T47D (cell line): ENCODE measurements at regions not wholly inside any gene's neighbourhood (a gene's known extent, or its start where the extent isn't known, plus 50 kb on each side); places are given as distances from the start of the nearest gene placed in this dataset.

Experiments
- DNase-seq, 2 experiments: peaks; one replicate each; pipeline versions ENCODE4 v3.0.0 to v3.0.0-alpha.2; 2011 to 2012; ENCODE audit warnings: low read depth in 1 of 2, low spot score in 1 of 2
- JUND ChIP-seq: IDR thresholded peaks from 2 replicates; pipeline ENCODE4 v1.6.1; 2012; ENCODE audit warnings: low read depth
- in situ Hi-C: cut with HindIII; loops from 2 replicates; pipeline ENCODE4 v1.10.0; 2016; ENCODE audit warnings: low sequenced_read_pairs, low pct_unique_long_range_greater_than_20kb

GRCh38 chr5:110167384-110167783, 477.7 kb downstream of the MAN2A1 start:
- TF ChIP-seq JUND = no peak
- DNase-seq = no peak
- in situ Hi-C loops = no loop called here

GRCh38 chr5:110169461-110169860, 479.7 kb downstream of the MAN2A1 start:
- TF ChIP-seq JUND = no peak
- in situ Hi-C loops = no loop called here
- DNase-seq = no peak

GRCh38 chr5:110177729-110178128, 488.0 kb downstream of the MAN2A1 start:
- no peak for TF ChIP-seq JUND
- DNase-seq = no peak
- in situ Hi-C loops = no loop called here

DNA sequence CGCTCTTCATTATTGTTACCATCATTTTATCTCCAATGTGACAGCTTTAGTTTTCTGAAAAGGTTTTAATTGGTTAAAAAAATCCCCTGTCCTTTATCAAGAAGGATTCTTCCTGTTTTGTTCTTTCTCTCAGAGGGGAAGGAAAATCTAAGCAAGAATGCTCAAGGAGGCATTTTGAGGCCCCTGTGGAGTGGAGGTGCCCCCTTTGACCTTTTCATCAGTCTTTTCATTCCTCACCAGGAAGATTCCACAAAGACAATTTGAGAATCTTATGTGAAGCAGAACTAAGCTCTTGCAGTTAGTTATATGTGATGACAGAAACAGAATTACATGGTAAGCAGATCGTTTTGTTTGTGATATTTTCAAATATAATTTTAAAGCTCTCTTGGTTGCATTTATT, 489.6 kb downstream of the MAN2A1 start:
- TF ChIP-seq JUND = no peak
- DNase-seq = no peak
- in situ Hi-C loops = no loop called here

GRCh38 chr5:110194191-110194590, 504.5 kb downstream of the MAN2A1 start:
- DNase-seq = no peak
- in situ Hi-C loops = no loop called here
- TF ChIP-seq JUND = no peak

- no peak for DNase-seq
- no peak for TF ChIP-seq JUND
- in situ Hi-C loops = no loop called here
Observed at GRCh38 chr5:110195288-110195687, 505.6 kb downstream of the MAN2A1 start.

- no peak for TF ChIP-seq JUND
- in situ Hi-C loops = no loop called here
- DNase-seq = no peak
Observed at GRCh38 chr5:110201791-110202190, 512.1 kb downstream of the MAN2A1 start.

- no peak for DNase-seq
- no peak for TF ChIP-seq JUND
- in situ Hi-C loops = no loop called here
Observed at GRCh38 chr5:110203661-110204060, 513.9 kb downstream of the MAN2A1 start.

- TF ChIP-seq JUND = no peak
Observed at GRCh38 chr5:110209401-110209800, 517.1 kb downstream of the TMEM232 start.

DNA sequence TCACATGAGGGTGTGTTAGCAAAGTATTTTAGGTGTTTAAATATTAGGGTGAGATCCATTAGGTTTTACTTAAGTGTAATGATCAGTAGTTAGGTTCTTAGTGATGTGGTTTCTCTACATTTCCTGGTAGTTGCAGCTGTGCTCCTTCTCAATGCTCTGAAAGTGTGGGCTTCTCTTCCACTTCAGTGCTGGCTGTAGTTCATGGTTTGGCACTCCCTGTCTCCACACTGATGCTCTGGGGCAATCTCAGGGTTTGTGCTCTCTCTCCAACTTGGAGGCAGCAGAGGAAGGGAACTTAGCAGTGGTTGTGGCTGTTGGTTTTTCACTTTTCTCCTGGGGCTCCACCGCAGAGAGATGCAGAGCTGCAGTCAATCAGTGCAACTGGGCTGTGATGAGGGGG, 507.5 kb downstream of the TMEM232 start:
- no peak for DNase-seq
- no peak for TF ChIP-seq JUND
- in situ Hi-C loops = no loop called here

More at GRCh38 chr5:110209401-110209800, 517.1 kb downstream of the TMEM232 start:
- in situ Hi-C loops = no loop called here
- DNase-seq = no peak

- no peak for TF ChIP-seq JUND
- DNase-seq = no peak
- in situ Hi-C loops = no loop called here
Observed at GRCh38 chr5:110219769-110220168, 506.7 kb downstream of the TMEM232 start.

DNA sequence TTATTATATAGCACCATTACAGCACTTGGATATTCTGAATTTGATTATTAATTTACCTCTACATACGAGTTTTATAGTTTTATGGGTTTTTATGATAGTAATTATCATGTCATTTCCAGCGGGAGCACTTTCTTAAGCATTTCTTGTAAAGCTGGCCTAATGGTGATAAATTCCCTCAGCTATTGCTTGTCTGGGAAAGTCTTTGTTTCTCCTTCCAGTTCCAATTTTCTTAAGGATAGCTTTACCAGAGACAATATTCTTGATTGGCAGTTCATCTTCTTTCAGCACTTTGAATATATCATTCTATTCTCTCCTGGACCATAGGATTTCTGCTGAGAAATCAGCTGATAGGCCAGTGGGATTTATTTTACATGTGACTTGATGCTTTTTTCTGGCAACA, 505.4 kb downstream of the TMEM232 start:
- no peak for DNase-seq
- in situ Hi-C loops = no loop called here
- TF ChIP-seq JUND = no peak

GRCh38 chr5:110224050-110224449, 502.4 kb downstream of the TMEM232 start:
- DNase-seq = no peak
- TF ChIP-seq JUND = no peak
- in situ Hi-C loops = no loop called here

- DNase-seq = no peak
- in situ Hi-C loops = no loop called here
- no peak for TF ChIP-seq JUND
Observed at GRCh38 chr5:110225949-110226348, 500.5 kb downstream of the TMEM232 start.
